ENCODE measurements at regions not wholly inside any gene's neighbourhood (a gene's known extent, or its start where the extent isn't known, plus 50 kb on each side); places are given as distances from the start of the nearest gene placed in this dataset.

- TF ChIP-seq CTCF (IDR thresholded peaks at IDR 0.05; ENCODE audit: low read depth, low read length), result no peak
- H3K4me3 ChIP-seq (ENCODE audit: low read depth, low read length), result no peak overlapping the region
Measured at GRCh38 chr2:52835909-52836308, 931.7 kb upstream of the CHAC2 start.

- no peak for TF ChIP-seq CTCF (IDR thresholded peaks at IDR 0.05; ENCODE audit: low read depth, low read length)
- no peak overlapping the region for H3K4me3 ChIP-seq (ENCODE audit: low read depth, low read length)
Measured at GRCh38 chr2:52831216-52831615, 936.4 kb upstream of the CHAC2 start.

DNA sequence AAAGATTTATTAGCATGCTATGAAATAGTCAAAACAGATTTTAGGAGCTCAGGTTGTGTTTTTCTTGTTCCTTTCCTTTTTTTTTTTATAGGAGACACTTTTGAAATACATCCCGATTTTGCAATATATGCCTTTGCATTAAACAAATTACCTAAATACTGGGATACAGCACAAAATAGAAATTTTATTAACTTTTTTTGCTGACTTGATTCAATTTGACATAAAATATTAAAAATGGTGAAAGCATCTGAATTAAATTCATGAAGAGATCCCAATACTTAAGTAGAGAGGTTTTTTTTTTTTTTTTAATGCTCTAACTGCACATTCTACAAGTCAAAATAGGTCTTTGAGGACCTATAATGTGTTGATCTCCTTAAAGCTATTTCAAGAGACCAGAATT is 939.5 kb upstream of the CHAC2 start:
- H3K4me3 ChIP-seq (ENCODE audit: low read depth, low read length), result no peak overlapping the region
- no peak for TF ChIP-seq CTCF (IDR thresholded peaks at IDR 0.05; ENCODE audit: low read depth, low read length)

- TF ChIP-seq CTCF (IDR thresholded peaks at IDR 0.05; ENCODE audit: low read depth, low read length), result no peak
- H3K4me3 ChIP-seq (ENCODE audit: low read depth, low read length), result no peak overlapping the region
Measured at GRCh38 chr2:52821631-52822030, 946.0 kb upstream of the CHAC2 start.

DNA sequence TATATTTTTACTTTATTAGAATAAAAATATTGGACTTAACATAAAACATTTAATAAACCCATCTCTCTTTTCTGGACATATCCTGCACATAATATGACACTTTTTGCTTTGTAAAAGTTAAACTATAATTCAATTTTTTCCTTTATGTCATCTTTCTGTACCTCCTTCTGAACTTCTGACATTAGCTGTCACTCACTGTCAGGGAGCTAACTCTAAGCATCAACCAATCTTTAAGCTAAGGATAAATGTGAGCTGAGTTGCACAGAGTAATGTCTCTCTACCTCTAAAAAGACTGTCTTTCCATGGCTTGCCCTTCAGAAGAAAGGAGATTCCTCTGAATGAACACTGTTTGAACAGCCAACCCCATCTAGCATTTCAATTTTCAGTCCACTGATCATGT is 948.6 kb upstream of the CHAC2 start:
- no peak overlapping the region for H3K4me3 ChIP-seq (ENCODE audit: low read depth, low read length)
- no peak for TF ChIP-seq CTCF (IDR thresholded peaks at IDR 0.05; ENCODE audit: low read depth, low read length)

- TF ChIP-seq CTCF (IDR thresholded peaks at IDR 0.05; ENCODE audit: low read depth, low read length), result no peak
- H3K4me3 ChIP-seq (ENCODE audit: low read depth, low read length), result no peak overlapping the region
Measured at GRCh38 chr2:52810460-52810859, 957.1 kb upstream of the CHAC2 start.

GRCh38 chr2:52805901-52806410 is 961.6 kb upstream of the CHAC2 start:
- no peak for TF ChIP-seq CTCF (IDR thresholded peaks at IDR 0.05; ENCODE audit: low read depth, low read length)
- no peak overlapping the region for H3K4me3 ChIP-seq (ENCODE audit: low read depth, low read length)
